CD4-positive, alpha-beta T cell treated with Interleukin-4 for 1 hour (primary cell): ENCODE measurements at regions not wholly inside any gene's neighbourhood (a gene's known extent, or its start where the extent isn't known, plus 50 kb on each side); places are given as distances from the start of the nearest gene placed in this dataset.

Experiments
- DNase-seq, 2 donors: peaks; one replicate each; pipeline ENCODE4 v3.0.0-alpha.2; 2020 to 2022

- no peak for DNase-seq
Observed at GRCh38 chr22:19663821-19664355, 50.4 kb upstream of the SEPTIN5 start.

GRCh38 chr22:19664406-19664805, 49.9 kb upstream of the SEPTIN5 start:
- no peak for DNase-seq
